Astrocyte of the cerebellum (primary cell): ENCODE measurements at regions not wholly inside any gene's neighbourhood (a gene's known extent, or its start where the extent isn't known, plus 50 kb on each side); places are given as distances from the start of the nearest gene placed in this dataset.

ENCODE experiments used
- DNase-seq: peaks from one replicate; pipeline ENCODE4 v3.0.0-alpha.2; 2011; ENCODE audit warnings: low read depth
- H3K4me3 ChIP-seq: 2 replicates; pipeline ENCODE4 v1.5.1; 2011; ENCODE audit warnings: mild to moderate bottlenecking, low read depth, low read length, moderate library complexity
- CTCF ChIP-seq: IDR thresholded peaks from 2 replicates; pipeline ENCODE4 v1.5.1; 2012; ENCODE audit warnings: low read length, low read depth, moderate library complexity, mild to moderate bottlenecking; ENCODE audit errors: missing control alignments
- in situ Hi-C: cut with HindIII; loops from 2 replicates; pipeline ENCODE4 v1.10.0; 2017; ENCODE audit warnings: low sequenced_read_pairs

GRCh38 chr7:112886208-112886607, 96.0 kb upstream of the TMEM168 start:
- no peak overlapping the region for H3K4me3 ChIP-seq
- in situ Hi-C loops: no loop called here
- DNase-seq: no peak
- no peak for TF ChIP-seq CTCF

GRCh38 chr7:112882991-112883390, 92.8 kb upstream of the TMEM168 start:
- no peak for TF ChIP-seq CTCF
- no peak overlapping the region for H3K4me3 ChIP-seq
- in situ Hi-C loops: no loop called here
- no peak for DNase-seq

- in situ Hi-C loops: no loop called here
- H3K4me3 ChIP-seq: no peak overlapping the region
- no peak for DNase-seq
- no peak for TF ChIP-seq CTCF
These were observed 92.3 kb upstream of the TMEM168 start for GRCh38 chr7:112882511-112882910.

- no peak overlapping the region for H3K4me3 ChIP-seq
- in situ Hi-C loops: no loop called here
- no peak for DNase-seq
- TF ChIP-seq CTCF: no peak
These were observed 91.8 kb upstream of the TMEM168 start for GRCh38 chr7:112882022-112882421.

- in situ Hi-C loops: no loop called here
- DNase-seq: no peak
- H3K4me3 ChIP-seq: no peak overlapping the region
- no peak for TF ChIP-seq CTCF
These were observed 90.7 kb upstream of the TMEM168 start for GRCh38 chr7:112880818-112881418.

- no peak for TF ChIP-seq CTCF
- no peak overlapping the region for H3K4me3 ChIP-seq
- DNase-seq: no peak
- in situ Hi-C loops: no loop called here
These were observed 87.7 kb upstream of the TMEM168 start for GRCh38 chr7:112877691-112878460.
